GM18505 (cell line): ENCODE measurements at regions not wholly inside any gene's neighbourhood (a gene's known extent, or its start where the extent isn't known, plus 50 kb on each side); places are given as distances from the start of the nearest gene placed in this dataset.
"Not testable (repeated sequence)": the region's sequence is repeated elsewhere in the genome, so short reads cannot be mapped to it uniquely, and the experiment has no call there.

Source experiments
- ATAC-seq: cut with Tn5 transposase; IDR thresholded peaks from one replicate; pipeline ENCODE4 v1.9.1; 2021; ENCODE audit not compliant: unreplicated experiment
- POLR2A ChIP-seq: IDR thresholded peaks from 4 replicates; pipeline ENCODE4 v1.6.1; 2011; ENCODE audit warnings: borderline replicate concordance; ENCODE audit not compliant: insufficient read depth, insufficient read length; ENCODE audit errors: extremely low read depth

DNA sequence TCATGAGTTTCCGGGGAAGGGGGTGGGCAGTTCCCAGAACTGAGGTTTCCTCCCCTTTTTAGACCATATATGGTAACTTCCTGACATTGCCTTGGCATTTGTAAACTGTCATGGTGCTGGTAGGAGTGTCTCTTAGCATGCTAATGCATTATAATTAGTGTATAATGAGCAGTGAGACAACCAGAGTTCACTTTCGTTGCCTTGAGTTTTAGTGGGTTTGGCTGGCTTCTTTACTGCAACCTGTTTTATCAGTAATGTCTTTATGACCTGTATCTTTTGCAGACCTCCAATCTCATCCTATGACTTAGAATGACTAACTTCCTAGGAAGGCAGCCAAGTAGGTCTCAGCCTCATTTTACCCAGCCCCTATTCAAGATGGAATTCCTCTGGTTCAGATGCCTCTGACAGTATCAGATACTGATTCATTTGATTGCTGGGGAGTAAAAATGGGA is 447.3 kb downstream of the XIRP2 start:
- ATAC-seq = no peak
- no peak for TF ChIP-seq POLR2A

DNA sequence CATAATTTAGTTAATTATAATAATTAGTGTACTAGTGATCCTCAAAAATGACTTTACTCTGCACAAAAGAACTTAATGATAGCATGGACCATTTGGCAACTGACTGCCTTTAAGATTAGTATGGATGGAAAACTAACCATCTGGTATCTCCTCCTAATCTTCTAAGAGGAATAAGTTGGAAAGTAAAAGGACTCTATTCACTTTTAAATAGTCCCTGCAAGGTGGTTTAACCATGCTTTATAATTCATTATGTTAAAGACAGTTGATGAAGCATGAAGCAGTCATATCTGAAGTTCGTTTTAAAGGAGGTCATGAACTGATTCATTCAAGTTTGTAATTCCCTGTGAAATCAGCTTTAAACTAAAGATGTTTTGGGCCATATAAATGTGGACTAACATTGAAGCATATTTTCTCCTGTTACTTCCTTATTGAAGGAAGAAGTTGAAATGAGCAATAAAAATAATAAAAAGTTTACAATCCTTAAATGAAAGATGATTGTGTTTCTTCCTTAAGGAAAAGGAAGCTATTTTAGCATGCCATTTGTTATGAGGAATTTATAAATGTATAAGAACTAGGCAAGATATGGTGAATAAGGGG is 446.0 kb downstream of the XIRP2 start:
- TF ChIP-seq POLR2A = no peak
- no peak for ATAC-seq

DNA sequence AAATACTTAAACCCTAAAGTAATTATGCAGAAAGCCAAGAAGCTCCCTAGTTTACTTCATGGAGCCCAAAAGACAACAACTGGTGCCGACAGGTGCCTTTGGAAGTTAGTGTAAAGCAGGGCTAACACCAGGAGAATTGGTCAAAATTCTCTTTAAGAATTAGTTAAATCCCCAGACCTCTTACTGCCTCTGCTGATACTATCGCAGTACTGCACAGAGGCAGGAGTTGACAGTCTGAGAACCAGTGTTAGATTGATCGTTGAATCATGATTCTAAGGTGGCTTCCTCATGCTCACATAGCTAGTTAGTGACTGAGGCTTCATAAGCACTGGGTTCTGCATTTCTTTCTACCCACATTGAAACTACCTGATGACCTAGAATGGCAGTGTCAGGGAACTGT is 445.0 kb downstream of the XIRP2 start:
- no peak for ATAC-seq
- no peak for TF ChIP-seq POLR2A

DNA sequence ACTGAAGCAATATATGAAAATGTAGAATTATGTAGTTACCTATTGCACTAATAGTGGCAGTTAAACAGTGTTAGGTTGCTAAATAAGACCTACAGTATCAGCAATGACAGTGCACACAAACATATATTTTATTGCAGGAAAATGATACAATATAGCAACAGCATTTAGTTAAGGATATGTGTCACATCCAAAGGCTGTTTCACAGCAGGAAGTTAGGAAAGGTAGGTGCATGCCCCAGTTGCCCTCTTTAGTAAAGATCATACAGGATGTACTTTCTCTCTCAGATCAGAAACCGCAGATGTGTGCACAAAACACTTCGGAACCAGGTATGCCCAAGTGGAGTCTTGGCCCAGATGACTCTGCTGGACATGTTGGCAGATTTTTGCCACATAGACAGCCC is 444.1 kb downstream of the XIRP2 start:
- no peak for ATAC-seq
- no peak for TF ChIP-seq POLR2A

DNA sequence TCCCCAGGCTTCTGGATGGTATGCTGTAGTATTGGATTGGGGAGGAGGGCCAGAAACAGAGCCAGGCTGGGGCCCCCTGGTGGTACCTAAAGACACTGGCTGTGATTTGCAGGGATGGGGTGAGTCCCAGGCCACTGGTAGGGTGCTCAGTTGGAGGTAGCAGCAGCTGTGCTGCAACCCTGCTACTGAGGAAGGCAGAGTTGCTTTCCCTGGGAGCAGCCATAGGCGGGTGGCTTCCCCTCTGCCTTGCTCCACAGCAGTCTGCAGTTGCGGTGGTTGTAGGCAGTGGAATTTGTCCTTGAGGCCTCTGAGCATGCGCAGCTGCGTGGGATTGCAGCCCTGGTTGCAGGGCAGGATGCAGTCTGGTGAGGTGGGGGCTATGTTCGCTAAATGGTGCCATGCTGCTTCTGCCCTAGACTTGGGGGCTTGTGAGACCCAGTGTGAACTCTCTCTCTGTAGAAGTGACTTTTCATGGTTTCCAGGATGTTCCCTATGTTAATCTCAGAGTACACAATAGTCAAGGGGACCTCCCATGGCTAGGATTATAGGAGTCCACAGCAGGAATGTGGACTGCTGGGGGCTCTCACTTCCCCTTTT is 443.5 kb downstream of the XIRP2 start:
- TF ChIP-seq POLR2A = no peak
- ATAC-seq = peak; percentile 72

DNA sequence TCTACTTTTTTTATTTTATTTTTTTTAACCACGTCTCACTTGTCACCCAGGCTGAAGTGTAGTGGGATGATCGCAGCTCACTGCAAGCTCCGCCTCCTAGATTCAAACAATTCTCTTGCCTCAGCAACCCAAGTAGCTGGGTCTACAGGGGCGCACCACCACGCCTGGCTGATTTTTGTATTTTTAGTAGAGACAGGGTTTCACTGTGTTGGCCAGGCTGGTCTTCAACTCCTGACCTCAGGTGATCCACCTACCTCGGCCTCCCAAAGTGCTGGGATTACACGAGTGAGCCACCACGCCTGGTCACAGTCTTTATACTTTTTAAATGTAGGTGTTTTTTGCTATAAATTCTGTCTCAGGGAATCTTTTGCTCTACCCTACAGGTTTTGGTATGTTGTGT is 440.5 kb downstream of the XIRP2 start:
- ATAC-seq = not testable (repeated sequence)

DNA sequence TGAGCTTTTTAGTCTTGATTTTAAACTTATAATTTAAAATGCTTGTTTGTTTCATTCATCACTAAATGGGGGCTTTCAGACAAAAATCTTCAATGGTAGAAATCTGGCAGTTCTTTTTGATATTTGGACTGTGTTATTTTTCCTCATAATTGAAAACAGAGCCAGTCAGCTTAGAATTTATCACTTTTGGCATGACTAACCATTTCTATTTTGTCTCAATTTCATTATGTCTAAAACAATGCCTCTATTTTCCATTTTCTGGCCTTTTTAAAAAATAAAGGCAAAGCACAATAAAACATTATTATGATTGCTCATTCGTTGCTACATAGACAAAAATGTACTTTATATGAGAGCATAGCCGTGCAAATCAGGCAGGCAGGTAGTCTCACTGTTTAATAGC is 434.5 kb downstream of the XIRP2 start:
- TF ChIP-seq POLR2A = no peak
- no peak for ATAC-seq

DNA sequence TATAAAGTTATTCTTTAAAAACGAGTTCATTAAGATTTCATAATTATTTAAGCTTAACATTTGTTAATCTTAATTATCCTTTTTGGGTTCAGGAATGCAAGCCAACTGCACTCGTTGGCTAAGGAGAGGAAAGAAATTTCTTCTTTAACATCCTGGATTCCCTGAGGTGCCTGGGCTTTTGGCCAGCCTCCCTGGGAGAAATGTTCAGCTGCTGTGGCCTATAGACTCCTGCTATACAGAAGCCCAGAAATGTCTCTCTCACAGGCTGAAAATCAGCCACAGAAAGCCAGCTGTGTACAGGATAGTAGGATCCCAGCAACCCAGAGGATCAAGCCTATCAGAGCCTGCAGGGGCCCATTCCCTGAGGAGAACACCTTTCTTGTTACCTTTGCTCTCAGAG is 430.3 kb downstream of the XIRP2 start:
- ATAC-seq = no peak
- TF ChIP-seq POLR2A = no peak

DNA sequence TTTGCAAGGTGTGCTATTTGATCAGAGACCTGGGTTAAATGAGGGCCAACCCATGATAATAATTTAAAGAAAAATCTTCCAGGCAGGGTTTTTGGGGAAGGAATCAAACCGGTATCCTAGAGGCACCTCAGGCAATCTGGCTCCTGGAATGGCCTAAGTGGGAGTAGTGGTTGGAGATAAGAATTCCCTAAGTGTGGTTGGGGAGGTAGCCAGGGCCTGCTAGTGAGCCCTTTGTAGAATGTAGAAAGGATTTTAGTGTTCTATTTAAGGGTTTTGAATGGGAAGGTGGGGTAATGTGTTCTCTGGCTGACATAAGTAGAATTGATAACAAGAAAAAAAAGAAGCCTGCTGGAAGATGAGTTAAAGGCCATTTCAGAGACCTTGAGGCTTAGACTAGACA is 422.2 kb downstream of the XIRP2 start:
- TF ChIP-seq POLR2A = no peak
- ATAC-seq = no peak
